ENCODE measurements at regions not wholly inside any gene's neighbourhood (a gene's known extent, or its start where the extent isn't known, plus 50 kb on each side); places are given as distances from the start of the nearest gene placed in this dataset.

- TF ChIP-seq, protein P1, sequence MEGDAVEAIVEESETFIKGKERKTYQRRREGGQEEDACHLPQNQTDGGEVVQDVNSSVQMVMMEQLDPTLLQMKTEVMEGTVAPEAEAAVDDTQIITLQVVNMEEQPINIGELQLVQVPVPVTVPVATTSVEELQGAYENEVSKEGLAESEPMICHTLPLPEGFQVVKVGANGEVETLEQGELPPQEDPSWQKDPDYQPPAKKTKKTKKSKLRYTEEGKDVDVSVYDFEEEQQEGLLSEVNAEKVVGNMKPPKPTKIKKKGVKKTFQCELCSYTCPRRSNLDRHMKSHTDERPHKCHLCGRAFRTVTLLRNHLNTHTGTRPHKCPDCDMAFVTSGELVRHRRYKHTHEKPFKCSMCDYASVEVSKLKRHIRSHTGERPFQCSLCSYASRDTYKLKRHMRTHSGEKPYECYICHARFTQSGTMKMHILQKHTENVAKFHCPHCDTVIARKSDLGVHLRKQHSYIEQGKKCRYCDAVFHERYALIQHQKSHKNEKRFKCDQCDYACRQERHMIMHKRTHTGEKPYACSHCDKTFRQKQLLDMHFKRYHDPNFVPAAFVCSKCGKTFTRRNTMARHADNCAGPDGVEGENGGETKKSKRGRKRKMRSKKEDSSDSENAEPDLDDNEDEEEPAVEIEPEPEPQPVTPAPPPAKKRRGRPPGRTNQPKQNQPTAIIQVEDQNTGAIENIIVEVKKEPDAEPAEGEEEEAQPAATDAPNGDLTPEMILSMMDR (IDR thresholded peaks at IDR 0.05): no peak
- no peak for TF ChIP-seq BHLHE40 (IDR thresholded peaks at IDR 0.05; ENCODE audit: low read depth, low read length)
- TF ChIP-seq FOSL2 (IDR thresholded peaks at IDR 0.05): no peak
- TF ChIP-seq FOSL2 (CRISPR knock-in tag; IDR thresholded peaks at IDR 0.05): no peak
- no peak for TF ChIP-seq USF2 (IDR thresholded peaks at IDR 0.05)
- no peak for TF ChIP-seq MAFK (IDR thresholded peaks at IDR 0.05; ENCODE audit: partially characterized antibody)
- no peak for TF ChIP-seq JUNB (IDR thresholded peaks at IDR 0.05)
- TF ChIP-seq ZFP36 (IDR thresholded peaks at IDR 0.05; ENCODE audit: borderline replicate concordance, partially characterized antibody): no peak
Observed at GRCh38 chr1:168454211-168454815, 89.5 kb downstream of the XCL2 start.
